ENCODE measurements at regions not wholly inside any gene's neighbourhood (a gene's known extent, or its start where the extent isn't known, plus 50 kb on each side); places are given as distances from the start of the nearest gene placed in this dataset.

- H3K27ac ChIP-seq (ENCODE audit: low read length), result no peak overlapping the region
- no peaks in the 10 kb centered on the region for H3K9me3 ChIP-seq (ENCODE audit: control insufficient read depth, low read depth, low read length)
- no peaks in the 10 kb centered on the region for H3K4me1 ChIP-seq (ENCODE audit: control insufficient read depth, insufficient read depth, low read length)
- peaks cover 2% of the 10 kb centered on the region for H3K27me3 ChIP-seq (ENCODE audit: control insufficient read depth, insufficient read depth, low read length)
- H3K4me3 ChIP-seq (ENCODE audit: low read length), result no peak overlapping the region
- WGBS (ENCODE audit: insufficient coverage, low lambda C conversion rate), result no CpG with 5 or more reads among the region's 17 CpGs
- H3K36me3 ChIP-seq (ENCODE audit: control insufficient read depth, insufficient read depth, low read length), result no peaks in the 10 kb centered on the region
- no peak for DNase-seq
These were observed 133.1 kb upstream of the CST7 start for GRCh38 chr20:24815931-24816330.

- WGBS (ENCODE audit: insufficient coverage, low lambda C conversion rate), result no CpG with 5 or more reads among the region's 6 CpGs
These were observed 132.6 kb upstream of the CST7 start for GRCh38 chr20:24816431-24816830.

DNA sequence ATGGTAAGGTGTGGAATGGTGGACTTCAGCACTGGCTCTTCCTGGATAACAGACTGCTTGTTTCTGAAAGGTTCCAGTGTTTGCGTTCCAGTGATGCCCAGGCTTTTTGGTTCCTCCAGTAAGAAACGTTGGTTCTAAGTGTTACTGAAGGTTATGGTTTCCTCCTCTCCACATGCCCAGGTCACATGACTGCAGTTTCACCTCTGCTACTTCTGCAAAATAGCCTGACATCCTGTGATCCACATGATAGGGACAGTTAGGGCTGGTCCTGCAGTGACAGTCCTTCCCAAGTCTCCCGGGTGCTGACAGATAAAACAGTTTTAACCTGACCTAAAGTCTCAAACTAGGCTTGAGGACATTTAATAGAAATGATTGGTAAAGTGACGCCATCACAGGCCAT is 132.2 kb upstream of the CST7 start:
- WGBS (ENCODE audit: insufficient coverage, low lambda C conversion rate), result no CpG with 5 or more reads among the region's 4 CpGs
- no peak overlapping the region for H3K27ac ChIP-seq (ENCODE audit: low read length)
- peaks cover 2% of the 10 kb centered on the region for H3K27me3 ChIP-seq (ENCODE audit: control insufficient read depth, insufficient read depth, low read length)
- no peaks in the 10 kb centered on the region for H3K9me3 ChIP-seq (ENCODE audit: control insufficient read depth, low read depth, low read length)
- no peaks in the 10 kb centered on the region for H3K4me1 ChIP-seq (ENCODE audit: control insufficient read depth, insufficient read depth, low read length)
- no peaks in the 10 kb centered on the region for H3K36me3 ChIP-seq (ENCODE audit: control insufficient read depth, insufficient read depth, low read length)
- no peak overlapping the region for H3K4me3 ChIP-seq (ENCODE audit: low read length)
- DNase-seq, result no peak

More at GRCh38 chr20:24816431-24816830, 132.6 kb upstream of the CST7 start:
- no peak for DNase-seq
- peaks cover 2% of the 10 kb centered on the region for H3K27me3 ChIP-seq (ENCODE audit: control insufficient read depth, insufficient read depth, low read length)
- H3K27ac ChIP-seq (ENCODE audit: low read length), result no peak overlapping the region
- H3K4me3 ChIP-seq (ENCODE audit: low read length), result no peak overlapping the region
- no peaks in the 10 kb centered on the region for H3K4me1 ChIP-seq (ENCODE audit: control insufficient read depth, insufficient read depth, low read length)
- H3K9me3 ChIP-seq (ENCODE audit: control insufficient read depth, low read depth, low read length), result no peaks in the 10 kb centered on the region
- no peaks in the 10 kb centered on the region for H3K36me3 ChIP-seq (ENCODE audit: control insufficient read depth, insufficient read depth, low read length)

GRCh38 chr20:24817351-24817750 is 131.7 kb upstream of the CST7 start:
- Histone ChIP-seq H3K27me3 (ENCODE audit: control insufficient read depth, insufficient read depth, low read length) (peaks cover 2% of the 10 kb centered on the region), H3K27ac (ENCODE audit: low read length) (no peak overlapping the region), H3K4me1 (ENCODE audit: control insufficient read depth, insufficient read depth, low read length) (no peaks in the 10 kb centered on the region), H3K4me3 (ENCODE audit: low read length) (no peak overlapping the region), H3K9me3 (ENCODE audit: control insufficient read depth, low read depth, low read length) (no peaks in the 10 kb centered on the region), H3K36me3 (ENCODE audit: control insufficient read depth, insufficient read depth, low read length) (no peaks in the 10 kb centered on the region)
- DNase-seq, result no peak
- WGBS (ENCODE audit: insufficient coverage, low lambda C conversion rate), result no CpG with 5 or more reads among the region's 6 CpGs

- no peaks in the 10 kb centered on the region for H3K4me1 ChIP-seq (ENCODE audit: control insufficient read depth, insufficient read depth, low read length)
- no CpG with 5 or more reads among the region's 5 CpGs for WGBS (ENCODE audit: insufficient coverage, low lambda C conversion rate)
- no peak for DNase-seq
- H3K4me3 ChIP-seq (ENCODE audit: low read length), result no peak overlapping the region
- H3K9me3 ChIP-seq (ENCODE audit: control insufficient read depth, low read depth, low read length), result no peaks in the 10 kb centered on the region
- no peak overlapping the region for H3K27ac ChIP-seq (ENCODE audit: low read length)
- H3K36me3 ChIP-seq (ENCODE audit: control insufficient read depth, insufficient read depth, low read length), result no peaks in the 10 kb centered on the region
- peaks cover 2% of the 10 kb centered on the region for H3K27me3 ChIP-seq (ENCODE audit: control insufficient read depth, insufficient read depth, low read length)
These were observed 131.0 kb upstream of the CST7 start for GRCh38 chr20:24818056-24818455.

- WGBS (ENCODE audit: insufficient coverage, low lambda C conversion rate), result no CpG with 5 or more reads among the region's 14 CpGs
- Histone ChIP-seq H3K4me3 (ENCODE audit: low read length) (no peak overlapping the region), H3K27ac (ENCODE audit: low read length) (no peak overlapping the region), H3K36me3 (ENCODE audit: control insufficient read depth, insufficient read depth, low read length) (no peaks in the 10 kb centered on the region), H3K4me1 (ENCODE audit: control insufficient read depth, insufficient read depth, low read length) (no peaks in the 10 kb centered on the region), H3K27me3 (ENCODE audit: control insufficient read depth, insufficient read depth, low read length) (peaks cover 2% of the 10 kb centered on the region), H3K9me3 (ENCODE audit: control insufficient read depth, low read depth, low read length) (no peaks in the 10 kb centered on the region)
- DNase-seq, result no peak
These were observed 129.6 kb upstream of the CST7 start for GRCh38 chr20:24819331-24819965.

- no peak overlapping the region for H3K27ac ChIP-seq (ENCODE audit: low read length)
- DNase-seq, result no peak
- no peak overlapping the region for H3K4me3 ChIP-seq (ENCODE audit: low read length)
- H3K36me3 ChIP-seq (ENCODE audit: control insufficient read depth, insufficient read depth, low read length), result no peaks in the 10 kb centered on the region
- peaks cover 2% of the 10 kb centered on the region for H3K27me3 ChIP-seq (ENCODE audit: control insufficient read depth, insufficient read depth, low read length)
- no CpG with 5 or more reads among the region's 6 CpGs for WGBS (ENCODE audit: insufficient coverage, low lambda C conversion rate)
- no peaks in the 10 kb centered on the region for H3K4me1 ChIP-seq (ENCODE audit: control insufficient read depth, insufficient read depth, low read length)
- H3K9me3 ChIP-seq (ENCODE audit: control insufficient read depth, low read depth, low read length), result no peaks in the 10 kb centered on the region
These were observed 128.7 kb upstream of the CST7 start for GRCh38 chr20:24820345-24820744.

- no CpG with 5 or more reads among the region's 8 CpGs for WGBS (ENCODE audit: insufficient coverage, low lambda C conversion rate)
- Histone ChIP-seq H3K4me3 (ENCODE audit: low read length) (no peak overlapping the region), H3K9me3 (ENCODE audit: control insufficient read depth, low read depth, low read length) (no peaks in the 10 kb centered on the region), H3K36me3 (ENCODE audit: control insufficient read depth, insufficient read depth, low read length) (no peaks in the 10 kb centered on the region), H3K4me1 (ENCODE audit: control insufficient read depth, insufficient read depth, low read length) (no peaks in the 10 kb centered on the region), H3K27ac (ENCODE audit: low read length) (no peak overlapping the region), H3K27me3 (ENCODE audit: control insufficient read depth, insufficient read depth, low read length) (peaks cover 2% of the 10 kb centered on the region)
- DNase-seq, result no peak
These were observed 127.7 kb upstream of the CST7 start for GRCh38 chr20:24821391-24821790.

DNA sequence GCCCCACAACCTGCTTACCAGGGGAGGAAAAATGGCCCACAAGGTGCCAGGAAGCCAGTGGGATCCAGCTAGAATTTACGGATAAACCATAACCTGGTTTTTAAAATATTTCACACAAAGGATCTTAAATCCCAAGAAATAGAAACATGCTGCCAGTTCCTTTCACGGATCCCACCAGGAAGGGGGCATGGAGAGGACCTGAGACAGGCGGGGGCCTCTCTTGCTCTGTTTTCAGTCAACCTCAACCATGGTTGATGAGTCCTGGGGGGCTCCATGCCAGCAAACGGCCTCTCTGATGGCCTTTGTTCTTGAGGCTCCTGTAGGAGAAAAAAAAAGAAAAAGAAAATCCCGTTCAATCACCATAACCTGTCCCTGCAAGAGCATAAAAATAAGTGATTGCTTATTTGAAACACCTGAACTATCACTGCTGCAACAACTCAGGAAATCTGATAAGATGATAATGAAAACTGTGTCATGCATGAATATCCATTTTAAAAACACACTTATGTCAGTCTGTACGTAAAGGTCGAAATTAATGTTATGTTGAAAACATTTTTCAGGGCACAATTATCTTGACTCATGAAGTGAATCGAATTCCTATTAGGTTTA is 125.8 kb upstream of the CST7 start:
- H3K27me3 ChIP-seq (ENCODE audit: control insufficient read depth, insufficient read depth, low read length), result peaks cover 2% of the 10 kb centered on the region
- H3K4me1 ChIP-seq (ENCODE audit: control insufficient read depth, insufficient read depth, low read length), result no peaks in the 10 kb centered on the region
- no peak for DNase-seq
- 76% methylated on average over 6 of the region's 8 CpGs for WGBS (ENCODE audit: insufficient coverage, low lambda C conversion rate)
- no peaks in the 10 kb centered on the region for H3K36me3 ChIP-seq (ENCODE audit: control insufficient read depth, insufficient read depth, low read length)
- H3K4me3 ChIP-seq (ENCODE audit: low read length), result no peak overlapping the region
- no peaks in the 10 kb centered on the region for H3K9me3 ChIP-seq (ENCODE audit: control insufficient read depth, low read depth, low read length)
- no peak overlapping the region for H3K27ac ChIP-seq (ENCODE audit: low read length)

GRCh38 chr20:24823989-24824693 is 124.9 kb upstream of the CST7 start:
- H3K4me1 ChIP-seq (ENCODE audit: control insufficient read depth, insufficient read depth, low read length), result no peaks in the 10 kb centered on the region
- H3K27me3 ChIP-seq (ENCODE audit: control insufficient read depth, insufficient read depth, low read length), result peaks cover 2% of the 10 kb centered on the region
- H3K27ac ChIP-seq (ENCODE audit: low read length), result no peak overlapping the region
- H3K9me3 ChIP-seq (ENCODE audit: control insufficient read depth, low read depth, low read length), result no peaks in the 10 kb centered on the region
- WGBS (ENCODE audit: insufficient coverage, low lambda C conversion rate), result no CpG with 5 or more reads among the region's 13 CpGs
- DNase-seq, result no peak
- H3K4me3 ChIP-seq (ENCODE audit: low read length), result no peak overlapping the region
- H3K36me3 ChIP-seq (ENCODE audit: control insufficient read depth, insufficient read depth, low read length), result no peaks in the 10 kb centered on the region
